ENCODE measurements at regions not wholly inside any gene's neighbourhood (a gene's known extent, or its start where the extent isn't known, plus 50 kb on each side); places are given as distances from the start of the nearest gene placed in this dataset.

GRCh38 chr21:15363921-15364320 lies 299.1 kb upstream of the NRIP1 start:
- DNase-seq (ENCODE audit: low spot score in 2 of 2) = no peak
- H3K9me3 Mint-ChIP-seq = peaks cover 15% of the 10 kb centered on the region
- H3K27ac Mint-ChIP-seq (ENCODE audit: low read depth) = no peak overlapping the region
- H3K27me3 Mint-ChIP-seq = no peaks in the 10 kb centered on the region
- no peaks in the 10 kb centered on the region for H3K36me3 Mint-ChIP-seq (ENCODE audit: insufficient read depth)
- no peaks in the 10 kb centered on the region for H3K4me1 Mint-ChIP-seq
- no peak overlapping the region for H3K4me3 Mint-ChIP-seq
- no peak for ATAC-seq (replicated peaks; ENCODE audit: extremely low read depth, poor library complexity, severe bottlenecking)

- no peak overlapping the region for H3K27ac Mint-ChIP-seq (ENCODE audit: low read depth)
- ATAC-seq (replicated peaks; ENCODE audit: extremely low read depth, poor library complexity, severe bottlenecking) (no peak), DNase-seq (ENCODE audit: low spot score in 2 of 2) (no peak)
- no peaks in the 10 kb centered on the region for H3K36me3 Mint-ChIP-seq (ENCODE audit: insufficient read depth)
- H3K9me3 Mint-ChIP-seq = peaks cover 15% of the 10 kb centered on the region
- H3K4me1 Mint-ChIP-seq = no peaks in the 10 kb centered on the region
- H3K4me3 Mint-ChIP-seq = no peak overlapping the region
- H3K27me3 Mint-ChIP-seq = peaks cover 7% of the 10 kb centered on the region
Observed at GRCh38 chr21:15365751-15366392, 301.1 kb upstream of the NRIP1 start.

- no peak overlapping the region for H3K27ac Mint-ChIP-seq (ENCODE audit: low read depth)
- H3K36me3 Mint-ChIP-seq (ENCODE audit: insufficient read depth) = no peaks in the 10 kb centered on the region
- peaks cover 15% of the 10 kb centered on the region for H3K9me3 Mint-ChIP-seq
- H3K4me1 Mint-ChIP-seq = no peaks in the 10 kb centered on the region
- H3K27me3 Mint-ChIP-seq = peaks cover 10% of the 10 kb centered on the region
- no peak overlapping the region for H3K4me3 Mint-ChIP-seq
- no peak for ATAC-seq (replicated peaks; ENCODE audit: extremely low read depth, poor library complexity, severe bottlenecking)
- DNase-seq (ENCODE audit: low spot score in 2 of 2) = no peak
Observed at GRCh38 chr21:15366555-15366954, 301.8 kb upstream of the NRIP1 start.

DNA sequence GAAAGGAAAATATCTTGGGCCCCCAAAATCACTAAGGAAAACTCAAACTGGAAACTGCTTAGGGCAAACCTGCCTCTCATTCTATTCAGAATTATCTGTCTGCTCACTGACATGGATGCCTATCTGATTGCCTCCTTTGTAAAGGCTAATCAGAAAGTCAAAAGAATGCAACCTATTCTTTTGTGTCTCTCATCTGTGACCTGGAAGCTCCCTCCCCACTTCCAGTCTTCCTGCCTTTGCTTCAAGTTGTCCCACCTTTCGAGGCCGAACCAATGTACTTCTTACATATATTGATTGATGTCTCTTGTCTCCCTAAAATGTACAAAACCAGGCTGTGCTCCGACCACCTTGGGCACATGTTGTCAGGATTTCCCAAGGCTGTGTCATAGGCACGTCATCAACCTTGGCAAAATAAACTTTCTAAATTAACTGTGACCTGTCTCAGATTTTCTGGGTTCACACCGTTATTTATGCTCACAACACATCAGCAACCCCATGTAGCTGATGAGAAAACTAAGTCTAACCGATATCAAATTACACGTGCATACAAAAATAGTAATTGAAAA lies 302.3 kb upstream of the NRIP1 start:
- H3K36me3 Mint-ChIP-seq (ENCODE audit: insufficient read depth) = no peaks in the 10 kb centered on the region
- no peak overlapping the region for H3K4me3 Mint-ChIP-seq
- no peak for ATAC-seq (replicated peaks; ENCODE audit: extremely low read depth, poor library complexity, severe bottlenecking)
- no peaks in the 10 kb centered on the region for H3K4me1 Mint-ChIP-seq
- no peak for DNase-seq (ENCODE audit: low spot score in 2 of 2)
- H3K27me3 Mint-ChIP-seq = peaks cover 10% of the 10 kb centered on the region
- no peak overlapping the region for H3K27ac Mint-ChIP-seq (ENCODE audit: low read depth)
- H3K9me3 Mint-ChIP-seq = peaks cover 15% of the 10 kb centered on the region

DNA sequence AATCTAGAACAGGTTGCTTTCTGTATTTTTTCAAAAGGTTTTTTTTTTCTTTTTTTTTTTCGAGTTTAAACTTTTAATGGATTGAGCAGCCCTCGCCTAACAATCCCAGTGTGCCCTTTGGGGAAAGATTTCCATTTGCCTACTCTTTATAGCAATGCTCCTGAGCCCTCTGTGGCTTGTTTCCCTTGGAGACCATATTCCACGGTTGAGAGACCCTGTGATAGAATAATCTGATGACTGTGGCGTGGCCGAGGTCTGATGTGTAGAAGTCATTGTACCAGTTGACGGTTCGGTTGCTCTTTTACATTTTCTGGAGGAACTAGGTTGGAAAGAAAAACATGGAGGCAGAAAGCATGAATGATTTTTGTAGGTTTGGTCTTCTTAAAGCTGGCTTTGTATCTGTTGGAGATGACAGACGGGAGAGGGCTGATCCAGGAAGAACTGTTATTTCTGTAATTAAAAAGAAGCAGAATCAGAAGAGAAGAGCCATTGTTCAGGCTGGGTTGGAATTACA lies 305.7 kb upstream of the NRIP1 start:
- ATAC-seq (replicated peaks; ENCODE audit: extremely low read depth, poor library complexity, severe bottlenecking) (no peak), DNase-seq (ENCODE audit: low spot score in 2 of 2) (no peak)
- no peak overlapping the region for H3K27ac Mint-ChIP-seq (ENCODE audit: low read depth)
- H3K27me3 Mint-ChIP-seq = peaks cover 16% of the 10 kb centered on the region
- H3K36me3 Mint-ChIP-seq (ENCODE audit: insufficient read depth) = no peaks in the 10 kb centered on the region
- no peaks in the 10 kb centered on the region for H3K4me1 Mint-ChIP-seq
- no peak overlapping the region for H3K4me3 Mint-ChIP-seq
- H3K9me3 Mint-ChIP-seq = peaks cover 15% of the 10 kb centered on the region

DNA sequence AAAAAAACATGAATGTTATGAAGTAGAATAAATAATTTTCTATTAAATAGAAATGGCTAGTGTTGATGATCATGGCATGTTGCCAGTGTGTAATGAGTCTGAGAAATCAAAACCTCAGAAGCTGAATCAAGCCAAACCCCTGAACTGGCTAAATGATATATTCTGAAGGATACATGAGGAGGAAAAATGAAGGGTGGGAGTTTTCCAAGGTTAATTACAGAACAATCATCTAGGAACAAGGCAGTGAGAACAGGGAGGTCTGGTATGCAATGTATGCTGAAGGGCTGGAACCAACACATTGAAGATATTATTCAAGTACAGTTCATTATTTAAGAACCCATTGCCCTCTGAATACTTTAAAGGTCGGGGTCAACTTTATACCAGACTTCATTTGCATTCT lies 309.1 kb upstream of the NRIP1 start:
- no peaks in the 10 kb centered on the region for H3K36me3 Mint-ChIP-seq (ENCODE audit: insufficient read depth)
- H3K27me3 Mint-ChIP-seq = peaks cover 17% of the 10 kb centered on the region
- no peak overlapping the region for H3K27ac Mint-ChIP-seq (ENCODE audit: low read depth)
- H3K4me1 Mint-ChIP-seq = no peaks in the 10 kb centered on the region
- DNase-seq (ENCODE audit: low spot score in 2 of 2) = no peak
- no peaks in the 10 kb centered on the region for H3K9me3 Mint-ChIP-seq
- H3K4me3 Mint-ChIP-seq = no peak overlapping the region
- ATAC-seq (replicated peaks; ENCODE audit: extremely low read depth, poor library complexity, severe bottlenecking) = no peak

DNA sequence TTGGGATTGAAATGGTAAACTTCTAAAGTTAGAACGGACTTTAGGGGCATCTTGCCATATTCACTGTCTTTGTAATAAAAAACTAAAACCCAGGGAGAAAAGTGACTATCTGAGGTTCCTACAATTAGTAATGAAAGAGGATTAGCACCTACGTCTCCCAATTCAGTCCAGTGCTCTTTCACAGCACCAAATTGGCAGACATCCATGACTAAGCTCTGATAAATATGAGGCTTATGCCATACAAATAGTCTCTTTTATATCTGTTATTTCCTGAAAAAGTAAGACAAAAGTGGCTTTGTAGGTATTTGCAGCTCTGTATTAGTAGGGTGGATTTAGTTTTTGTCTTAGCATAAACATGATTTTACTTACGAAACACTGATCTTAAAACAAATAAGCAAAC lies 315.0 kb upstream of the NRIP1 start:
- Mint-ChIP-seq H3K4me3 (no peak overlapping the region), H3K9me3 (no peaks in the 10 kb centered on the region), H3K36me3 (ENCODE audit: insufficient read depth) (no peaks in the 10 kb centered on the region), H3K27ac (ENCODE audit: low read depth) (no peak overlapping the region), H3K4me1 (no peaks in the 10 kb centered on the region), H3K27me3 (peaks cover 8% of the 10 kb centered on the region)
- DNase-seq (ENCODE audit: low spot score in 2 of 2) = no peak
- ATAC-seq (replicated peaks; ENCODE audit: extremely low read depth, poor library complexity, severe bottlenecking) = no peak

DNA sequence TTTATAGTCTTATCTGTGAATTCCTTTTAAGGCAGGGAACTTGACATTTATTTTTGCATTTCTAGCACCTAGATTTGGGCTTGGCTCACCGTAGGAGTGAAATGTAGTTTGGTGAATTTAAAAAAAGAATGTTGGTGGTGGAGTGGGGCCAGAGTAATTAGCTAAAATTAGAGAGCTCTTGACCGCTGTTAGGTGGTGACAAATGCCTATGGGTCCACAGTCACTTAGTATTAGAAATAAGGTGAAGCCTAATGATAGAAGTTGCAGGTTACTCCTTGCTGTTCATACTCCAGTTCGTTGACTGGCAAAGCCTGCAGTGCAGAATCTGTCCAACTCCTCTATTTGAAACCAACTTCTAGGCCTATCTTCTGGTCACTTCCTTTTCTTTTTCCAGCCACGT lies 318.8 kb upstream of the NRIP1 start:
- no peaks in the 10 kb centered on the region for H3K4me1 Mint-ChIP-seq
- H3K36me3 Mint-ChIP-seq (ENCODE audit: insufficient read depth) = no peaks in the 10 kb centered on the region
- ATAC-seq (replicated peaks; ENCODE audit: extremely low read depth, poor library complexity, severe bottlenecking) (no peak), DNase-seq (ENCODE audit: low spot score in 2 of 2) (no peak)
- H3K9me3 Mint-ChIP-seq = no peaks in the 10 kb centered on the region
- no peak overlapping the region for H3K4me3 Mint-ChIP-seq
- peaks cover 23% of the 10 kb centered on the region for H3K27me3 Mint-ChIP-seq
- H3K27ac Mint-ChIP-seq (ENCODE audit: low read depth) = no peak overlapping the region

GRCh38 chr21:15390049-15390448 lies 325.2 kb upstream of the NRIP1 start:
- no peak overlapping the region for H3K27ac Mint-ChIP-seq (ENCODE audit: low read depth)

GRCh38 chr21:15397258-15397657 lies 332.5 kb upstream of the NRIP1 start:
- Mint-ChIP-seq H3K4me3 (no peak overlapping the region), H3K27me3 (peaks cover 20% of the 10 kb centered on the region), H3K9me3 (no peaks in the 10 kb centered on the region), H3K27ac (ENCODE audit: low read depth) (no peak overlapping the region), H3K36me3 (ENCODE audit: insufficient read depth) (no peaks in the 10 kb centered on the region), H3K4me1 (no peaks in the 10 kb centered on the region)
- DNase-seq (ENCODE audit: low spot score in 2 of 2) (no peak), ATAC-seq (replicated peaks; ENCODE audit: extremely low read depth, poor library complexity, severe bottlenecking) (no peak)

More at GRCh38 chr21:15390049-15390448, 325.2 kb upstream of the NRIP1 start:
- H3K36me3 Mint-ChIP-seq (ENCODE audit: insufficient read depth) = no peaks in the 10 kb centered on the region
- H3K9me3 Mint-ChIP-seq = no peaks in the 10 kb centered on the region
- no peaks in the 10 kb centered on the region for H3K4me1 Mint-ChIP-seq
- no peak for ATAC-seq (replicated peaks; ENCODE audit: extremely low read depth, poor library complexity, severe bottlenecking)
- peaks cover 37% of the 10 kb centered on the region for H3K27me3 Mint-ChIP-seq
- no peak for DNase-seq (ENCODE audit: low spot score in 2 of 2)
- no peak overlapping the region for H3K4me3 Mint-ChIP-seq

- Mint-ChIP-seq H3K27ac (ENCODE audit: low read depth) (no peak overlapping the region), H3K4me1 (no peaks in the 10 kb centered on the region), H3K36me3 (ENCODE audit: insufficient read depth) (no peaks in the 10 kb centered on the region), H3K27me3 (no peaks in the 10 kb centered on the region), H3K4me3 (no peak overlapping the region), H3K9me3 (no peaks in the 10 kb centered on the region)
- no peak for DNase-seq (ENCODE audit: low spot score in 2 of 2)
- no peak for ATAC-seq (replicated peaks; ENCODE audit: extremely low read depth, poor library complexity, severe bottlenecking)
Observed at GRCh38 chr21:15400905-15401304, 328.9 kb upstream of the USP25 start.

DNA sequence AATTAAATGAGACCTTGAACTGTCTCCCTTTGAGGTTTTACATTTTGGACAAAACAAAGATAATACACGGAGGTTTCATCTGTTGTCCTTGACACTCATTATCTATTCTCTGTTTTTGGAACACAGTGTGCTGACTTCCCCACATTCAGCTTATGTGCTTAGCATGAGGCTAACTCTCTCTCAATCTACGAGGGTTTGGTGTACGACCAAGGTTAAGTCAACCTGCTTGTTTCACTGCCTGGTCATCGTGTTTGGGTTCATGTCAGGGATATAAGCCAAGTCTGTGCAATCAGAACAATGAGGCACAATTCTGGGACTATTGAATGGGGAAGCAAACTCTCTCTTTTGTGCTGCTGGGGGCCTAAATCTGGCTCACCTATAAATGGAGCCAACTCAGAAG lies 328.5 kb upstream of the USP25 start:
- no peak for DNase-seq (ENCODE audit: low spot score in 2 of 2)
- no peaks in the 10 kb centered on the region for H3K9me3 Mint-ChIP-seq

DNA sequence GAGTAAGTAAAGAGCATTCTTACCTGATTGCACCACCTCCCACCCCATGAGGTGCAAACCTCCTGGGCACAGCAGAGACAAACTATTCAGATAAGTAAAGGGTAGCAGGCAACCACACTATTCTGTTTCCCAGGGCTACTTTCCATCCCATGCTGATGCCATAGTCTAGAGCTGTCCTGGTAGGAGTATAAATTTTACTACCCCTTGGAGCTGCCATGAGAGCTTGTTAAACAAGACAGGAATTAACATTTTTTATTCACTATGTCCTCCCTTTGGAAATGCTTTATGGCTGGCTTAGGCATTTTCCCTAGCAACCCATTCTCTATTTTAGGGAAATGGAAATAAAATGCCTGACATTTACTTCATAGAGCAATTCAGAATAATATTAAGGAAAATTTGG lies 324.6 kb upstream of the USP25 start:
- no peak for ATAC-seq (replicated peaks; ENCODE audit: extremely low read depth, poor library complexity, severe bottlenecking)
- Mint-ChIP-seq H3K36me3 (ENCODE audit: insufficient read depth) (no peaks in the 10 kb centered on the region), H3K9me3 (no peaks in the 10 kb centered on the region), H3K4me3 (no peak overlapping the region), H3K4me1 (no peaks in the 10 kb centered on the region), H3K27ac (ENCODE audit: low read depth) (no peak overlapping the region), H3K27me3 (peaks cover 14% of the 10 kb centered on the region)
- DNase-seq (ENCODE audit: low spot score in 2 of 2) = no peak

More for the DNA sequence above, 328.5 kb upstream of the USP25 start:
- H3K36me3 Mint-ChIP-seq (ENCODE audit: insufficient read depth) = no peaks in the 10 kb centered on the region
- H3K27ac Mint-ChIP-seq (ENCODE audit: low read depth) = no peak overlapping the region
- no peaks in the 10 kb centered on the region for H3K4me1 Mint-ChIP-seq
- no peak overlapping the region for H3K4me3 Mint-ChIP-seq
- H3K27me3 Mint-ChIP-seq = no peaks in the 10 kb centered on the region
- ATAC-seq (replicated peaks; ENCODE audit: extremely low read depth, poor library complexity, severe bottlenecking) = no peak

All from central memory CD8-positive, alpha-beta T cell (primary cell).